ENCODE measurements at regions not wholly inside any gene's neighbourhood (a gene's known extent, or its start where the extent isn't known, plus 50 kb on each side); places are given as distances from the start of the nearest gene placed in this dataset.

DNA sequence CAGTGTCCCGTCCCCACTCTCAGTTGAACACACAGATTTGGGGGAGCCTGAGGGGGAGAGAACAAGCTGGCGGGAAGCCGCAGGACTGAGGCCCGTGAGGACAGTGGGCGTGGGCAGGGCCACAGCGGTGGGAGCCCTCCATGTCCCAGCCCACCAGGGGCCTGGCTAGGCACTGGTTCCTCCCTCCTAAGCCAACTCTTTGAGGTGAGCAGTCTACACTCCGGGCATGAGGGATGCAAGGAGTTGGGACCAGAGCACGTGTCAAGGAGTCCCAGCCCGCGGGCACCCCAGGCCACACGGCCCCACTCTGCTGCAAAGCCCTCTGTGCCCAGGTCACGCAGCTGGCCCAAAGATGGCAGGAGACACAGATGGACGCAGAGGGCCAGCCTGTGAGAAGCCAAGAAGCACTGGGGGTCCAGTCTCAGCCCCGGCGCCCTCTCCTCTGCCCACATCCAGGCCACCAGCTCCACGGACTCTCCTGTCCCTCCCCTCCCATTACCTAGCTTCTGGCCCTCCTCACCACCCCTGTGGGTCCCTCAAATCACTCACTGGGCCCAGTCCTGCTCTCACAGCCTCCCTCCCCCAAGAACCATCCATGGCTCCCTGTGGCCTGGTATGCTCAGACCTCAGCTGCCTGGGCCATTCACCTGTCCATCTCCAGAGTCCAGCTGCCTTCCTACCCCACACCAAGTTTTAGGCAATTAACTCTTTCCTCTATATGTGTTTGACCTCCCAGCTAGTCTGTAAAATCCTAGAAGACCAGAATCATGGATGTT is 206.5 kb downstream of the RBFOX3 start:
- no peak for TF ChIP-seq ELF1 (IDR thresholded peaks at IDR 0.05; ENCODE audit: borderline replicate concordance, low read depth)
- TF ChIP-seq, protein P1, sequence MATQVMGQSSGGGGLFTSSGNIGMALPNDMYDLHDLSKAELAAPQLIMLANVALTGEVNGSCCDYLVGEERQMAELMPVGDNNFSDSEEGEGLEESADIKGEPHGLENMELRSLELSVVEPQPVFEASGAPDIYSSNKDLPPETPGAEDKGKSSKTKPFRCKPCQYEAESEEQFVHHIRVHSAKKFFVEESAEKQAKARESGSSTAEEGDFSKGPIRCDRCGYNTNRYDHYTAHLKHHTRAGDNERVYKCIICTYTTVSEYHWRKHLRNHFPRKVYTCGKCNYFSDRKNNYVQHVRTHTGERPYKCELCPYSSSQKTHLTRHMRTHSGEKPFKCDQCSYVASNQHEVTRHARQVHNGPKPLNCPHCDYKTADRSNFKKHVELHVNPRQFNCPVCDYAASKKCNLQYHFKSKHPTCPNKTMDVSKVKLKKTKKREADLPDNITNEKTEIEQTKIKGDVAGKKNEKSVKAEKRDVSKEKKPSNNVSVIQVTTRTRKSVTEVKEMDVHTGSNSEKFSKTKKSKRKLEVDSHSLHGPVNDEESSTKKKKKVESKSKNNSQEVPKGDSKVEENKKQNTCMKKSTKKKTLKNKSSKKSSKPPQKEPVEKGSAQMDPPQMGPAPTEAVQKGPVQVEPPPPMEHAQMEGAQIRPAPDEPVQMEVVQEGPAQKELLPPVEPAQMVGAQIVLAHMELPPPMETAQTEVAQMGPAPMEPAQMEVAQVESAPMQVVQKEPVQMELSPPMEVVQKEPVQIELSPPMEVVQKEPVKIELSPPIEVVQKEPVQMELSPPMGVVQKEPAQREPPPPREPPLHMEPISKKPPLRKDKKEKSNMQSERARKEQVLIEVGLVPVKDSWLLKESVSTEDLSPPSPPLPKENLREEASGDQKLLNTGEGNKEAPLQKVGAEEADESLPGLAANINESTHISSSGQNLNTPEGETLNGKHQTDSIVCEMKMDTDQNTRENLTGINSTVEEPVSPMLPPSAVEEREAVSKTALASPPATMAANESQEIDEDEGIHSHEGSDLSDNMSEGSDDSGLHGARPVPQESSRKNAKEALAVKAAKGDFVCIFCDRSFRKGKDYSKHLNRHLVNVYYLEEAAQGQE (IDR thresholded peaks at IDR 0.05; ENCODE audit: low read depth): no peak
- TF ChIP-seq POLR2A (IDR thresholded peaks at IDR 0.05; ENCODE audit: borderline replicate concordance, extremely low read depth, insufficient read depth, insufficient read length): no peak
- no peak for TF ChIP-seq EZH2 (IDR thresholded peaks at IDR 0.05)
- TF ChIP-seq CEBPB (IDR thresholded peaks at IDR 0.05; ENCODE audit: low read depth): no peak
- TF ChIP-seq POLR2AphosphoS5 (IDR thresholded peaks at IDR 0.05; ENCODE audit: low read depth, low read length): no peak
- no peak for TF ChIP-seq FOSL1 (IDR thresholded peaks at IDR 0.05; ENCODE audit: low read depth)
- TF ChIP-seq CBX3 (IDR thresholded peaks at IDR 0.05; ENCODE audit: low read depth): no peak
- TF ChIP-seq, protein P2, sequence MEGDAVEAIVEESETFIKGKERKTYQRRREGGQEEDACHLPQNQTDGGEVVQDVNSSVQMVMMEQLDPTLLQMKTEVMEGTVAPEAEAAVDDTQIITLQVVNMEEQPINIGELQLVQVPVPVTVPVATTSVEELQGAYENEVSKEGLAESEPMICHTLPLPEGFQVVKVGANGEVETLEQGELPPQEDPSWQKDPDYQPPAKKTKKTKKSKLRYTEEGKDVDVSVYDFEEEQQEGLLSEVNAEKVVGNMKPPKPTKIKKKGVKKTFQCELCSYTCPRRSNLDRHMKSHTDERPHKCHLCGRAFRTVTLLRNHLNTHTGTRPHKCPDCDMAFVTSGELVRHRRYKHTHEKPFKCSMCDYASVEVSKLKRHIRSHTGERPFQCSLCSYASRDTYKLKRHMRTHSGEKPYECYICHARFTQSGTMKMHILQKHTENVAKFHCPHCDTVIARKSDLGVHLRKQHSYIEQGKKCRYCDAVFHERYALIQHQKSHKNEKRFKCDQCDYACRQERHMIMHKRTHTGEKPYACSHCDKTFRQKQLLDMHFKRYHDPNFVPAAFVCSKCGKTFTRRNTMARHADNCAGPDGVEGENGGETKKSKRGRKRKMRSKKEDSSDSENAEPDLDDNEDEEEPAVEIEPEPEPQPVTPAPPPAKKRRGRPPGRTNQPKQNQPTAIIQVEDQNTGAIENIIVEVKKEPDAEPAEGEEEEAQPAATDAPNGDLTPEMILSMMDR (IDR thresholded peaks at IDR 0.05 in 2 of 3, conservative IDR thresholded peaks at IDR 0.05 in 1 of 3; ENCODE audit: borderline replicate concordance in 1 of 3, insufficient read depth in 1 of 3, low read depth in 2 of 3, low read length in 2 of 3): no peak
- no peak for TF ChIP-seq YY1 (IDR thresholded peaks at IDR 0.05; ENCODE audit: extremely low read depth, insufficient replicate concordance, low read depth, low read length)
- TF ChIP-seq SRF (IDR thresholded peaks at IDR 0.05; ENCODE audit: low read depth): no peak
- TF ChIP-seq ZNF274 (IDR thresholded peaks at IDR 0.05; ENCODE audit: low read depth, low read length): no peak
- TF ChIP-seq EZH2phosphoT487 (IDR thresholded peaks at IDR 0.05; ENCODE audit: borderline replicate concordance): no peak
- TF ChIP-seq, protein P3, sequence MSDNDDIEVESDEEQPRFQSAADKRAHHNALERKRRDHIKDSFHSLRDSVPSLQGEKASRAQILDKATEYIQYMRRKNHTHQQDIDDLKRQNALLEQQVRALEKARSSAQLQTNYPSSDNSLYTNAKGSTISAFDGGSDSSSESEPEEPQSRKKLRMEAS (IDR thresholded peaks at IDR 0.05): no peak
- TF ChIP-seq, protein P4, sequence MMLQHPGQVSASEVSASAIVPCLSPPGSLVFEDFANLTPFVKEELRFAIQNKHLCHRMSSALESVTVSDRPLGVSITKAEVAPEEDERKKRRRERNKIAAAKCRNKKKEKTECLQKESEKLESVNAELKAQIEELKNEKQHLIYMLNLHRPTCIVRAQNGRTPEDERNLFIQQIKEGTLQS (IDR thresholded peaks at IDR 0.05): no peak
- ATAC-seq: no peak
- Histone ChIP-seq H3K4me3 (replicated peaks in 1 of 2; ENCODE audit: low read depth in 1 of 2, low read length in 2 of 2) (no peak overlapping the region), H4K20me1 (ENCODE audit: insufficient read depth) (no peaks in the 10 kb centered on the region), H3K4me1 (ENCODE audit: control insufficient read depth in 1 of 2, insufficient read depth in 2 of 2, low read length in 2 of 2) (peaks cover 4 to 10% of the 10 kb centered on the region in 2 experiments; a peak in 2 of 4 replicates), H3K27me3 (ENCODE audit: insufficient read depth, low read length) (peaks cover 54% of the 10 kb centered on the region), H3K9me2 (ENCODE audit: insufficient read depth) (no peaks in the 10 kb centered on the region), H3K4me2 (ENCODE audit: low read length) (no peak overlapping the region), H2AFZ (ENCODE audit: low read depth, low read length, poor library complexity, severe bottlenecking) (no peak overlapping the region), H3K36me3 (ENCODE audit: control insufficient read depth in 1 of 2, insufficient read depth in 2 of 2, low read length in 2 of 2) (no peaks in the 10 kb centered on the region), H3K9me3 (ENCODE audit: control insufficient read depth in 1 of 2, insufficient read depth in 1 of 2, low read depth in 1 of 2, low read length in 2 of 2) (no peaks in the 10 kb centered on the region), H3K27ac (ENCODE audit: low read depth, low read length) (no peak overlapping the region), H3K79me2 (ENCODE audit: insufficient read depth, low read length) (no peaks in the 10 kb centered on the region), H3K9ac (ENCODE audit: low read length) (no peak overlapping the region)
- BruUV-seq (replicated peaks): no TSS peak
- no peak for DNase-seq (ENCODE audit: low read depth, low spot score)
- RAD21 ChIA-PET (ENCODE audit: low non-redundant PET in 1 of 2, low total read pairs in 2 of 2, uncharacterized antibody in 2 of 2, unreplicated experiment in 2 of 2): interaction anchor here in 1 of 2 experiments (0.7 kb wide), 1 partner anchor 22 kb away, joined by 3 read pairs; no protein-coding TSS in a partner anchor
- CTCF ChIA-PET: interaction anchor here (1.4 to 8.5 kb wide), 3 partner anchors 12 to 305 kb away, joined by 3 to 98 read pairs (median 14); no protein-coding TSS in a partner anchor
- POLR2A ChIA-PET: no interaction called here
- intact Hi-C loops (cut with micrococcal nuclease): loop anchor here (10.0 kb wide), 1 partner anchor 210 kb away; the partner anchor contains the start of gene RBFOX3
